ENCODE measurements at regions not wholly inside any gene's neighbourhood (a gene's known extent, or its start where the extent isn't known, plus 50 kb on each side); places are given as distances from the start of the nearest gene placed in this dataset.

DNA sequence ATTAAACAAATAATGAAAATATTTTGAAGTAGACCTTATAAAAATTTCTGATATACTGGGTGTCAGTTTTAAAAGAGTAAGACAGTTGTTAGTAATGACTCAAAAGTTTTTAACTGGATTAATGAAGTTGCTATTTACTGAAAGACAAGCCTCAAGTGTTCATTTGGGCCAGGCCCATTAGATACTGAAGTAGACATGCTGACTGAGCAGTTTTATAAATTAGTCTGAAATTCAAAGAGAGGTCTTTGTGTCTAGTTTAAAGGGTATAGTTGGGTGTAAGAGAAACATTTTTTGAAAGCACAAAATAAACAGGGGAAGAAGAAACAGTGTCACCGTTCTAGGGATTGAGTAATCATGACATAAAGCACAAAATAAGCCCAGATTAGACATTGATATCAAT is 1577.2 kb downstream of the AMY1C start:
- Histone ChIP-seq H3K27ac (ENCODE audit: low read length) (no peak overlapping the region), H3K4me3 (ENCODE audit: low read depth in 2 of 2, low read length in 2 of 2) (no peak overlapping the region), H3K9me3 (ENCODE audit: control insufficient read depth, insufficient read depth, low read depth, low read length) (no peaks in the 10 kb centered on the region), H3K27me3 (ENCODE audit: control insufficient read depth, insufficient read depth, low read length) (no peaks in the 10 kb centered on the region), H3K36me3 (ENCODE audit: control insufficient read depth, insufficient read depth, low read length) (no peaks in the 10 kb centered on the region), H3K4me1 (ENCODE audit: control insufficient read depth, insufficient read depth, low read length) (no peaks in the 10 kb centered on the region)
- intact Hi-C loops (cut with micrococcal nuclease; ENCODE audit: unreplicated experiment) (no loop called here), in situ Hi-C loops (cut with HindIII; ENCODE audit: low pct_unique_long_range_greater_than_20kb, low sequenced_read_pairs) (no loop called here)
- no TSS peak for BruUV-seq (replicated peaks)
- TF ChIP-seq, protein P1, sequence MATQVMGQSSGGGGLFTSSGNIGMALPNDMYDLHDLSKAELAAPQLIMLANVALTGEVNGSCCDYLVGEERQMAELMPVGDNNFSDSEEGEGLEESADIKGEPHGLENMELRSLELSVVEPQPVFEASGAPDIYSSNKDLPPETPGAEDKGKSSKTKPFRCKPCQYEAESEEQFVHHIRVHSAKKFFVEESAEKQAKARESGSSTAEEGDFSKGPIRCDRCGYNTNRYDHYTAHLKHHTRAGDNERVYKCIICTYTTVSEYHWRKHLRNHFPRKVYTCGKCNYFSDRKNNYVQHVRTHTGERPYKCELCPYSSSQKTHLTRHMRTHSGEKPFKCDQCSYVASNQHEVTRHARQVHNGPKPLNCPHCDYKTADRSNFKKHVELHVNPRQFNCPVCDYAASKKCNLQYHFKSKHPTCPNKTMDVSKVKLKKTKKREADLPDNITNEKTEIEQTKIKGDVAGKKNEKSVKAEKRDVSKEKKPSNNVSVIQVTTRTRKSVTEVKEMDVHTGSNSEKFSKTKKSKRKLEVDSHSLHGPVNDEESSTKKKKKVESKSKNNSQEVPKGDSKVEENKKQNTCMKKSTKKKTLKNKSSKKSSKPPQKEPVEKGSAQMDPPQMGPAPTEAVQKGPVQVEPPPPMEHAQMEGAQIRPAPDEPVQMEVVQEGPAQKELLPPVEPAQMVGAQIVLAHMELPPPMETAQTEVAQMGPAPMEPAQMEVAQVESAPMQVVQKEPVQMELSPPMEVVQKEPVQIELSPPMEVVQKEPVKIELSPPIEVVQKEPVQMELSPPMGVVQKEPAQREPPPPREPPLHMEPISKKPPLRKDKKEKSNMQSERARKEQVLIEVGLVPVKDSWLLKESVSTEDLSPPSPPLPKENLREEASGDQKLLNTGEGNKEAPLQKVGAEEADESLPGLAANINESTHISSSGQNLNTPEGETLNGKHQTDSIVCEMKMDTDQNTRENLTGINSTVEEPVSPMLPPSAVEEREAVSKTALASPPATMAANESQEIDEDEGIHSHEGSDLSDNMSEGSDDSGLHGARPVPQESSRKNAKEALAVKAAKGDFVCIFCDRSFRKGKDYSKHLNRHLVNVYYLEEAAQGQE (IDR thresholded peaks at IDR 0.05; ENCODE audit: insufficient read depth in 1 of 2, low read depth in 2 of 2, low read length in 1 of 2): no peak
- TF ChIP-seq, protein P2, sequence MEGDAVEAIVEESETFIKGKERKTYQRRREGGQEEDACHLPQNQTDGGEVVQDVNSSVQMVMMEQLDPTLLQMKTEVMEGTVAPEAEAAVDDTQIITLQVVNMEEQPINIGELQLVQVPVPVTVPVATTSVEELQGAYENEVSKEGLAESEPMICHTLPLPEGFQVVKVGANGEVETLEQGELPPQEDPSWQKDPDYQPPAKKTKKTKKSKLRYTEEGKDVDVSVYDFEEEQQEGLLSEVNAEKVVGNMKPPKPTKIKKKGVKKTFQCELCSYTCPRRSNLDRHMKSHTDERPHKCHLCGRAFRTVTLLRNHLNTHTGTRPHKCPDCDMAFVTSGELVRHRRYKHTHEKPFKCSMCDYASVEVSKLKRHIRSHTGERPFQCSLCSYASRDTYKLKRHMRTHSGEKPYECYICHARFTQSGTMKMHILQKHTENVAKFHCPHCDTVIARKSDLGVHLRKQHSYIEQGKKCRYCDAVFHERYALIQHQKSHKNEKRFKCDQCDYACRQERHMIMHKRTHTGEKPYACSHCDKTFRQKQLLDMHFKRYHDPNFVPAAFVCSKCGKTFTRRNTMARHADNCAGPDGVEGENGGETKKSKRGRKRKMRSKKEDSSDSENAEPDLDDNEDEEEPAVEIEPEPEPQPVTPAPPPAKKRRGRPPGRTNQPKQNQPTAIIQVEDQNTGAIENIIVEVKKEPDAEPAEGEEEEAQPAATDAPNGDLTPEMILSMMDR (IDR thresholded peaks at IDR 0.05): no peak
- no peak for TF ChIP-seq POLR2AphosphoS5 (IDR thresholded peaks at IDR 0.05; ENCODE audit: low read depth, low read length)
- no peak for TF ChIP-seq TCF7L2 (IDR thresholded peaks at IDR 0.05; ENCODE audit: low read depth, low read length)
- no peak for TF ChIP-seq SIN3A (IDR thresholded peaks at IDR 0.05; ENCODE audit: borderline replicate concordance, insufficient read depth, low read depth, low read length)
- DNase-seq (ENCODE audit: low read depth, low spot score) (no peak), ATAC-seq (no peak)
- ChIA-PET CTCF (no interaction called here), POLR2A (no interaction called here)

DNA sequence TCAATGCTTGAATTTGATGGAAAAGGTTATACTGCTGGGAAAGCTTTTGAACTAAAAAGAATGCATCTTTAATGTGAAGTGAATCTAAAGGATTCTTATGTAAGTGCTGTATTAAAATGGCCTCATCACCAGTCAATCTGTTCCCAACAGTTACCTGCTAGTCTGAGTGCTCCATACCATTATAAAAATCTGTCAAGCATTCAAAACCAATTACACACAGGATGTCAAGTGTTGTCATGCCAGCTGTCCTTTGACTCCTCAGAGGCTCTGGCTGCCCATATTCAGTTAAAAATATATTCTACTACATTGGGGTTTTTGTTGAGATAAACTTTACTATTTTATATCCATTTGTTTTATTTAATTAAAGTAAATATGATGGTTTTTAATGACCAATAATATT is 1587.7 kb downstream of the AMY1C start:
- TF ChIP-seq SIN3A (IDR thresholded peaks at IDR 0.05; ENCODE audit: borderline replicate concordance, insufficient read depth, low read depth, low read length) (no peak), TCF7L2 (IDR thresholded peaks at IDR 0.05; ENCODE audit: low read depth, low read length) (no peak), POLR2AphosphoS5 (IDR thresholded peaks at IDR 0.05; ENCODE audit: low read depth, low read length) (no peak)
- TF ChIP-seq, protein P1 (IDR thresholded peaks at IDR 0.05; ENCODE audit: insufficient read depth in 1 of 2, low read depth in 2 of 2, low read length in 1 of 2): no peak
- TF ChIP-seq, protein P2 (IDR thresholded peaks at IDR 0.05): no peak
- H3K9me3 ChIP-seq (ENCODE audit: control insufficient read depth, insufficient read depth, low read depth, low read length): no peaks in the 10 kb centered on the region
- intact Hi-C loops (cut with micrococcal nuclease; ENCODE audit: unreplicated experiment): no loop called here
- BruUV-seq (replicated peaks): no TSS peak
- no peak overlapping the region for H3K4me3 ChIP-seq (ENCODE audit: low read depth in 2 of 2, low read length in 2 of 2)
- ATAC-seq (no peak), DNase-seq (ENCODE audit: low read depth, low spot score) (no peak)
- ChIA-PET CTCF (no interaction called here), POLR2A (no interaction called here)
- H3K4me1 ChIP-seq (ENCODE audit: control insufficient read depth, insufficient read depth, low read length): no peaks in the 10 kb centered on the region
- in situ Hi-C loops (cut with HindIII; ENCODE audit: low pct_unique_long_range_greater_than_20kb, low sequenced_read_pairs): no loop called here
- no peaks in the 10 kb centered on the region for H3K27me3 ChIP-seq (ENCODE audit: control insufficient read depth, insufficient read depth, low read length)
- H3K27ac ChIP-seq (ENCODE audit: low read length): no peak overlapping the region
- H3K36me3 ChIP-seq (ENCODE audit: control insufficient read depth, insufficient read depth, low read length): no peaks in the 10 kb centered on the region

All from Panc1 (cell line).